ENCODE measurements at regions not wholly inside any gene's neighbourhood (a gene's known extent, or its start where the extent isn't known, plus 50 kb on each side); places are given as distances from the start of the nearest gene placed in this dataset.

GRCh38 chr12:98146487-98146886 is 368.9 kb upstream of the TMPO start:
- H3K9ac ChIP-seq (ENCODE audit: insufficient read depth in 1 of 2, low read depth in 2 of 2, low read length in 2 of 2) = no peak overlapping the region
- no peaks in the 10 kb centered on the region for H3K36me3 ChIP-seq (ENCODE audit: control insufficient read depth, insufficient read depth, low read length)
- DNase-seq (ENCODE audit: extremely low read depth in 1 of 4, low spot score in 3 of 4) (no peak), ATAC-seq (no peak), FAIRE-seq (no peak)
- POLR2A ChIA-PET = no interaction called here
- TF ChIP-seq TOE1 (IDR thresholded peaks at IDR 0.05; ENCODE audit: borderline replicate concordance) (no peak), TOE1 (CRISPR knock-in tag; IDR thresholded peaks at IDR 0.05; ENCODE audit: borderline replicate concordance, low read depth) (no peak), NCOA2 (IDR thresholded peaks at IDR 0.05; ENCODE audit: partially characterized antibody in 2 of 2) (no peak), FOXJ2 (tag; IDR thresholded peaks at IDR 0.05) (no peak), RBFOX2 (IDR thresholded peaks at IDR 0.05; ENCODE audit: low read depth, low read length) (no peak), AFF4 (CRISPR knock-in tag; IDR thresholded peaks at IDR 0.05) (no peak), CBFA2T3 (IDR thresholded peaks at IDR 0.05) (no peak), ZNF444 (CRISPR knock-in tag; IDR thresholded peaks at IDR 0.05) (no peak), TARDBP (IDR thresholded peaks at IDR 0.05) (no peak), ATF4 (CRISPR knock-in tag; IDR thresholded peaks at IDR 0.05) (no peak), DNMT1 (IDR thresholded peaks at IDR 0.05) (no peak), ZNF253 (CRISPR knock-in tag; conservative IDR thresholded peaks at IDR 0.05) (no peak), DIDO1 (tag; IDR thresholded peaks at IDR 0.05; ENCODE audit: low read depth) (no peak), GABPB1 (CRISPR knock-in tag; IDR thresholded peaks at IDR 0.05) (no peak), ZNF184 (CRISPR knock-in tag; IDR thresholded peaks at IDR 0.05) (no peak), RNF2 (IDR thresholded peaks at IDR 0.05) (no peak), PHB (CRISPR knock-in tag; IDR thresholded peaks at IDR 0.05) (no peak), POLR2H (tag; IDR thresholded peaks at IDR 0.05; ENCODE audit: low read depth) (no peak), ZKSCAN8 (CRISPR knock-in tag; IDR thresholded peaks at IDR 0.05) (no peak)
- no peak overlapping the region for H2AFZ ChIP-seq (ENCODE audit: low read depth, low read length)
- no peak overlapping the region for H3K4me3 ChIP-seq
- intact Hi-C loops (cut with micrococcal nuclease) (no loop called here), in situ Hi-C loops (cut with MboI) (no loop called here)
- no TSS peak for BruUV-seq (replicated peaks)
- H3K79me2 ChIP-seq (ENCODE audit: control insufficient read depth, insufficient read depth, low read length) = no peaks in the 10 kb centered on the region
- CTCF ChIA-PET (ENCODE audit: low intra/inter-chr PET ratio) = no interaction called here
- no peaks in the 10 kb centered on the region for H3K27me3 ChIP-seq (ENCODE audit: control insufficient read depth in 2 of 2, insufficient read depth in 2 of 2, low read length in 2 of 2)
- H3K9me1 ChIP-seq (ENCODE audit: control insufficient read depth, insufficient read depth, low read length) = no peaks in the 10 kb centered on the region
- 0% methylated on average over 4 of the region's 4 CpGs for WGBS (ENCODE audit: insufficient coverage, low coverage, missing lambda C conversion rate)
- H3K27ac ChIP-seq (ENCODE audit: extremely low read depth, low read depth, low read length) = no peak overlapping the region
- H4K20me1 ChIP-seq (replicated peaks; ENCODE audit: control insufficient read depth, insufficient read depth, low read length) = no peaks in the 10 kb centered on the region
- H3K9me3 ChIP-seq (replicated peaks; ENCODE audit: control insufficient read depth, insufficient read depth, low read depth, low read length) = no peaks in the 10 kb centered on the region
- no peak overlapping the region for H3K4me2 ChIP-seq (ENCODE audit: insufficient read depth, low read length)
- H3K4me1 ChIP-seq (replicated peaks in 1 of 2; ENCODE audit: control insufficient read depth in 2 of 2, insufficient read depth in 2 of 2, low read length in 2 of 2) = no peaks in the 10 kb centered on the region

Measured in K562 (cell line).